Astrocyte of the hippocampus (primary cell): ENCODE measurements at regions not wholly inside any gene's neighbourhood (a gene's known extent, or its start where the extent isn't known, plus 50 kb on each side); places are given as distances from the start of the nearest gene placed in this dataset.
"Not testable (repeated sequence)": the region's sequence is repeated elsewhere in the genome, so short reads cannot be mapped to it uniquely, and the experiment has no call there.

ENCODE experiments used
- DNase-seq: peaks from one replicate; pipeline ENCODE4 v3.0.0; 2011; ENCODE audit warnings: low read depth, low spot score

GRCh38 chr6:4725136-4725760 lies 51.0 kb upstream of the CDYL start:
- DNase-seq = not testable (repeated sequence)

GRCh38 chr6:4724727-4725126 lies 51.5 kb upstream of the CDYL start:
- DNase-seq = not testable (repeated sequence)

- DNase-seq = no peak
These were observed 52.8 kb upstream of the CDYL start for GRCh38 chr6:4723383-4723782.

- DNase-seq = not testable (repeated sequence)
These were observed 54.8 kb upstream of the CDYL start for GRCh38 chr6:4721368-4721767.

- DNase-seq = no peak
These were observed 56.7 kb upstream of the CDYL start for GRCh38 chr6:4719491-4719890.

- DNase-seq = no peak
These were observed 58.3 kb upstream of the CDYL start for GRCh38 chr6:4717856-4718255.

GRCh38 chr6:4717124-4717523 lies 59.1 kb upstream of the CDYL start:
- no peak for DNase-seq

GRCh38 chr6:4714961-4715501 lies 61.2 kb upstream of the CDYL start:
- no peak for DNase-seq

GRCh38 chr6:4712291-4712690 lies 63.9 kb upstream of the CDYL start:
- DNase-seq = no peak

GRCh38 chr6:4707011-4707410 lies 69.2 kb upstream of the CDYL start:
- DNase-seq = no peak

- DNase-seq = no peak
These were observed 70.4 kb upstream of the CDYL start for GRCh38 chr6:4705809-4706208.

GRCh38 chr6:4703382-4703781 lies 72.8 kb upstream of the CDYL start:
- no peak for DNase-seq

- DNase-seq = peak; percentile 62
These were observed 77.1 kb upstream of the CDYL start for GRCh38 chr6:4698901-4699659.

GRCh38 chr6:4693173-4693970 lies 82.8 kb upstream of the CDYL start:
- no peak for DNase-seq

GRCh38 chr6:4692664-4693063 lies 83.5 kb upstream of the CDYL start:
- DNase-seq = no peak

- peak; percentile 54 for DNase-seq
These were observed 87.9 kb upstream of the CDYL start for GRCh38 chr6:4687989-4688947.

- no peak for DNase-seq
These were observed 88.6 kb upstream of the CDYL start for GRCh38 chr6:4687656-4687988.

- DNase-seq = no peak
These were observed 93.6 kb upstream of the CDYL start for GRCh38 chr6:4682431-4683097.

- DNase-seq = no peak
These were observed 97.5 kb upstream of the CDYL start for GRCh38 chr6:4678506-4679300.

- DNase-seq = no peak
These were observed 98.5 kb upstream of the CDYL start for GRCh38 chr6:4677751-4678065.
